Neural crest cell (in vitro differentiated cells): ENCODE measurements at regions not wholly inside any gene's neighbourhood (a gene's known extent, or its start where the extent isn't known, plus 50 kb on each side); places are given as distances from the start of the nearest gene placed in this dataset.
A peak's percentile ranks its signal among the peaks of the same experiment; 100 is the strongest.

ENCODE experiments used
- DNase-seq: peaks from one replicate; pipeline ENCODE4 v3.0.0; 2021; ENCODE audit warnings: low read depth, mixed read lengths, low spot score
- H3K27ac Mint-ChIP-seq: one replicate; pipeline ENCODE4 v1.8.0; 2021; ENCODE audit warnings: mild to moderate bottlenecking, mixed read lengths; ENCODE audit not compliant: unreplicated experiment
- H3K27me3 Mint-ChIP-seq: 2 replicates; pipeline ENCODE4 v1.8.0; 2021; ENCODE audit warnings: low read depth, mild to moderate bottlenecking, mixed read lengths
- H3K36me3 Mint-ChIP-seq: 2 replicates; pipeline ENCODE4 v1.8.0; 2021; ENCODE audit warnings: low read depth, mild to moderate bottlenecking, mixed read lengths
- H3K4me1 Mint-ChIP-seq: 2 replicates; pipeline ENCODE4 v1.8.0; 2021; ENCODE audit warnings: mixed read lengths
- H3K4me3 Mint-ChIP-seq: one replicate; pipeline ENCODE4 v1.8.0; 2021; ENCODE audit warnings: mild to moderate bottlenecking, mixed read lengths
- H3K9me3 Mint-ChIP-seq: 2 replicates; pipeline ENCODE4 v1.8.0; 2021; ENCODE audit warnings: mixed read lengths
- CTCF ChIP-seq: fragments of 200-600 bp; sonication (generic); conservative IDR thresholded peaks from 2 replicates; pipeline ENCODE4 v1.5.0; 2021; ENCODE audit warnings: antibody characterized with exemption, mild to moderate bottlenecking

GRCh38 chr6:147117580-147117979, 86.6 kb upstream of the STXBP5 start:
- Mint-ChIP-seq H3K36me3 (no peaks in the 10 kb centered on the region), H3K9me3 (peaks cover 2% of the 10 kb centered on the region), H3K27ac (no peak overlapping the region), H3K4me3 (no peak overlapping the region), H3K27me3 (no peaks in the 10 kb centered on the region), H3K4me1 (no peaks in the 10 kb centered on the region)
- no peak for DNase-seq
- no peak for TF ChIP-seq CTCF

GRCh38 chr6:147119310-147119709, 84.9 kb upstream of the STXBP5 start:
- H3K27me3 Mint-ChIP-seq: no peaks in the 10 kb centered on the region
- TF ChIP-seq CTCF: no peak
- peaks cover 2% of the 10 kb centered on the region for H3K9me3 Mint-ChIP-seq
- no peak overlapping the region for H3K27ac Mint-ChIP-seq
- no peaks in the 10 kb centered on the region for H3K4me1 Mint-ChIP-seq
- H3K4me3 Mint-ChIP-seq: no peak overlapping the region
- H3K36me3 Mint-ChIP-seq: no peaks in the 10 kb centered on the region
- DNase-seq: no peak

- H3K9me3 Mint-ChIP-seq: peaks cover 2% of the 10 kb centered on the region
- no peak overlapping the region for H3K4me3 Mint-ChIP-seq
- H3K4me1 Mint-ChIP-seq: no peaks in the 10 kb centered on the region
- H3K27ac Mint-ChIP-seq: no peak overlapping the region
- no peak for TF ChIP-seq CTCF
- H3K27me3 Mint-ChIP-seq: no peaks in the 10 kb centered on the region
- H3K36me3 Mint-ChIP-seq: no peaks in the 10 kb centered on the region
- DNase-seq: no peak
Measured at GRCh38 chr6:147122823-147123222, 81.4 kb upstream of the STXBP5 start.

GRCh38 chr6:147126618-147127022, 77.6 kb upstream of the STXBP5 start:
- DNase-seq: no peak
- no peaks in the 10 kb centered on the region for H3K36me3 Mint-ChIP-seq
- H3K27ac Mint-ChIP-seq: peak overlapping the region; percentile 27

GRCh38 chr6:147127587-147127986, 76.6 kb upstream of the STXBP5 start:
- H3K4me1 Mint-ChIP-seq: peaks cover 7% of the 10 kb centered on the region
- no peak for DNase-seq

More at GRCh38 chr6:147126618-147127022, 77.6 kb upstream of the STXBP5 start:
- Mint-ChIP-seq H3K4me1 (peaks cover 3% of the 10 kb centered on the region), H3K4me3 (no peak overlapping the region), H3K27me3 (no peaks in the 10 kb centered on the region), H3K9me3 (no peaks in the 10 kb centered on the region)
- TF ChIP-seq CTCF: no peak

More at GRCh38 chr6:147127587-147127986, 76.6 kb upstream of the STXBP5 start:
- Mint-ChIP-seq H3K36me3 (no peaks in the 10 kb centered on the region), H3K27me3 (no peaks in the 10 kb centered on the region), H3K9me3 (no peaks in the 10 kb centered on the region), H3K4me3 (no peak overlapping the region), H3K27ac (no peak overlapping the region)
- no peak for TF ChIP-seq CTCF
